G401 (cell line): ENCODE measurements at regions not wholly inside any gene's neighbourhood (a gene's known extent, or its start where the extent isn't known, plus 50 kb on each side); places are given as distances from the start of the nearest gene placed in this dataset.

Source experiments
- DNase-seq: peaks from one replicate; pipeline ENCODE4 v3.0.0-alpha.2; 2015; ENCODE audit warnings: low spot score
- in situ Hi-C: cut with HindIII; loops from 2 replicates; pipeline ENCODE4 v1.10.0; 2016; ENCODE audit warnings: low sequenced_read_pairs, mixed read lengths

DNA sequence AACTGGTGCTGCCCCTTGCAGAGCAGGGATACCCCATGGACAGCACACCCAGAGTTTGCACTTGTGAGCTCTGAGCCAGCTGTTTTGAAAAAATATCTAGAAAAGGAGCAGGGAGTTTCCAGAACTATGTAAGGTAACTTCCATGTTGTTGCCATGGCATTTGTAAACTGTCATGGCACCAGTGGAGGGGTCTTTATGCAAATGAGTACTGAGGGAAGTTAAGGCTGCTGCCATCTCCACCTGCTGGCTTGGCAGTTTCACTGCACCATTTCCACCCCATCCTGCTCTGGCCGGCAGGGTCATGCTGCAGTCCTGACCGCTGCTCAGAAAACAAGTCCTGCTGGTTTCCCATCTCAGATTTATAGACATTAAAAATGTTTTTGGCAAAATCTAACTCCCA lies 52.3 kb upstream of the SNTG2 start:
- no peak for DNase-seq
- in situ Hi-C loops, result no loop called here

DNA sequence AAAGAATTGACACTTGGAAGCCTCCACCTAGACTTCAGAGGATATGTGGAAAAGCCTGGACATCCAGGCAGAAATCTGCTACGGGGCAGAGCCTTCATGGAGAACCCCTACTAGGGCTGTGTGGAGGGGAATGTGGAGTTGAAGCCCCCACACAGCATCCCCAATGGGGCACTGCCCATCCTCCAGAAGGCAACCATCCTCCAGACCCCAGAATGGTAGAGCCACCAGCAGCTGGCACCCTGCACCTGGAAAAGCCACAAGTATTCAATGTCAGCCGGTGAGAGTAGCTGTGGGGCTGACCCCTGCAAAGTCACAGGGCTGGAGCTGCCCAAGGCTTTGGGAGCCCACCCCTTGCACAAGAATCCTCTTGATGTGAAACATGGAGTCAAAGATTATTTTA lies 53.6 kb upstream of the SNTG2 start:
- in situ Hi-C loops, result no loop called here

DNA sequence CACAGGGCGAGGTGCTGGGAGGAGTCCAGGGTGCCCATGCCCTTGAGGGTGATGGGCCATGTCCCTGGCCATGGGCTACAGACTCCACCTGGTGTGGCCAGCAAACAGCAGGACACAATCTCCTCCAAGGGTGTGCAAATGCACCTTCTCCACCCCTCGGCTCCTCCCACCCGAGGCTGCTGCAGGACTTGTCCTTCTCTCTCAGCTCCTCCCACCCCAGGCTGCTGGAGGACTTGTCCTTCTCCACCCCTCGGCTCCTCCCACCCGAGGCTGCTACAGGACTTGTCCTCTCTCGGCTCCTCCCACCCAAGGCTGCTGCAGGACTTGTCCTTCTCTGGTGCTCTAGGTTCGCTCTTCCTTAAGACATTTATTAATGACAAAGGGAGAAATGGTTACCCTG lies 57.3 kb upstream of the SNTG2 start:
- no peak for DNase-seq
- in situ Hi-C loops, result no loop called here

More for the DNA sequence above, 53.6 kb upstream of the SNTG2 start:
- DNase-seq, result no peak

DNA sequence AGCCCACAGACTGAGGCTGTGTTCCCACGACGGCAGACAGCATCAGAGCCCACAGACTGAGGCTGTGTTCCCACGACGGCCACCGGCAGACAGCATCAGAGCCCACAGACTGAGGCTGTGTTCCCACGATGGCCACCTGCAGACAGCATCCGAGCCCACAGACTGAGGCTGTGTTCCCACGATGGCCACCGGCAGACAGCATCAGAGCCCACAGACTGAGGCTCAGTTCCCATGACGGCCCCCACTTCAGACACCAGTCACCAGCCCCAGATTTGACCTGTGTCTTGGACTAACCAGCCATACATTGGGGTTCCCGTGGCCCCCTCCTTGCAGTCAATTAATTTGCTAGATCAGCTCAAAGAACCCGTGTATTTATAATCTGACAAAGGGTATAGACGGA lies 57.8 kb upstream of the SNTG2 start:
- in situ Hi-C loops, result no loop called here
- DNase-seq, result no peak

DNA sequence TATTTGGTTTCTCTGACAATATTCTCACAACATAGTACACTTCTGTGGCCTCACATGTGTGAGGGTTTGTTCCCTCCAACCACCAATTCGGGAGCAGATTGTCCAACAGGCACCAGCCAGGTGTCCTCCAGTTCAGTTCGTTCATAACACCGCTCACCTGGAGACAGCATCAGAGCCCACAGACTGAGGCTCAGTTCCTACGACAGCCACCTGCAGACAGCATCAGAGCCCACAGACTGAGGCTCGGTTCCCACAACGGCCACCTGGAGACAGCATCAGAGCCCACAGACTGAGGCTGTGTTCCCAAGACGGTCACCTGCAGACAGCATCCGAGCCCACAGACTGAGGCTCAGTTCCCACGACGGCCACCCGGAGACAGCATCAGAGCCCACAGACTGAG lies 58.2 kb upstream of the SNTG2 start:
- in situ Hi-C loops, result no loop called here
- no peak for DNase-seq

DNA sequence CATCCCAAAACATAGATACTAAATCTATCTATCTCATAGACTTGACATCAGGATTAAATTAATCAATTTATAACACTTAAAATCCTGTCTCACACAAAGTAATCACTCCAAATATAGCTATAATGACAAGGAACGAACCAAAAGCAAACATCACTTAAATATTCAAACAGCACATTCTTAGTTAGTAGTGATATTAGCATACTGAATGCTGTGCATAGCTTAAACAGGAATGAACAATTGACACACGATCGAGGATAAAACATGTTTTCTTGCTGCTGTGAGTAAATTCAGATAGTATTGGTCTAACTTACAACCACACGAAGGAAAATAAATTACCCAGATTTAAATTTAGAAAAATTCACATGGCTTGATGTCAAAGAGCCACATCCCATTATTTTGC lies 58.9 kb upstream of the SNTG2 start:
- in situ Hi-C loops, result no loop called here
- no peak for DNase-seq

DNA sequence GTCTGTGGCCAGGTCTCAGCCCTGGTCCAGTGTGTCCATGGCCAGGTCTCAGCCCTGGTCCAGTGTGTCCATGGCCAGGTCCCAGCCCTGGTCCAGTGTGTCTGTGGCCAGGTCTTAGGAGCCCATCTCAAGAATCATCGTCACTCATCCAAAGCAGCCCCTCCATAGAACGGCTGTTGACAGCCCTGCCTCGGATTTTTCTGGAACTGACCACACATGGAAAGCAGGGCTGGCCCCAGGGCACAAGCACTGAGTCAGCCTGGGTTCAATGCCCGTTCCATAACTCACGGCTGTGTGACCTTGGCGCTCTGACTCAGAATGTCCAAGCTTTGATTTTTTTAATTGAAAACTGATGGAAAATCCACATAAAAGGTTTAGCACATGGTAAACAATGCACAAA lies 59.9 kb upstream of the SNTG2 start:
- DNase-seq, result no peak
- in situ Hi-C loops, result no loop called here

DNA sequence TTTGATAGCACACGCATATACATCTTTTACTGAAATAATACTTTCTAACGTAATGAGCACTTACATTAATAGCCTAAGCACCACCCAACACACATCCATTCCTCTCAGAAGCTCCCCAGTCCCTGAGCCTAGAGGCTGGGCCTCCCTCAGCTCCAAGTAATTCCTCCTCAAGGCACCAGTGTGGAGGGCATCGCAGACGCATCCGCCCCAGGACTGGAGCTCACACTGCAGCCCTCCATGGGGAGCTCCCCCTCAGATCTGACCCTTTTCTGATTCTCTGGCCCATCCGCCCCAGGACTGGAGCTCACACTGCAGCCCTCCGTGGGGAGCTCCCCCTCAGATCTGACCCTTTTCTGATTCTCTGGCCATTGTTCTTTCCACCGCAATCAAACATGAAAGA lies 60.4 kb upstream of the SNTG2 start:
- in situ Hi-C loops, result no loop called here
- no peak for DNase-seq

DNA sequence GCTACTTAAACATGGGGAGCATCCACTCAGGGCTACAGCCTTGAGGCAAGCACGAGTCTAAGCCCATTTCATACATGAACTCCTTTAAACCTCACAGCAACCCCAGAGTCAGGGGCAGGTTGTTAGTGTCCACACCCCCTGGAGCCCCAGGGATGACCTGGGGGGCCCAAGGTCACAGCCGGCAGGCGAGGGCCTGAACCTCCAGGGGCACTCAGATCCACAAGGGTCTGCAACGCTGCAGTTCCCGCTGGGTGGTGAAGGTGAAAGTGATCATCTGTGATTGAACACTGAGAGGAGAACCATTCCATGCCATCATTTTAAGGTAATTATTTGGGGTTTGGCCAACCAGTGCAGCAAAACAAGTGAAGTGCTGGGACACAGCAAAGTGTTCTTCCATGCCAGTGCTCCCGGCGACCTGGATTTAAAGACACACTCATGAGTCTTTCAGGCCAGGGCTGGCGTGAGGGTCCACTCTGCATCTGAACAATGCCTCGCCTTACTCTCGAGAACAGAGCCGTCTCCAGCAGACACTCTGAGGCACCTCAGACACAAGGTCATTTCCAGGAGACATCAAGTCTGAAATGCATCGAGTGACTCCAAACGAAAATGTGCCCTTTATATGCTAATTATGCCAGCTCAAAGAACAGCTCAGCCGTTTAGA lies 61.6 kb upstream of the SNTG2 start:
- in situ Hi-C loops, result no loop called here

DNA sequence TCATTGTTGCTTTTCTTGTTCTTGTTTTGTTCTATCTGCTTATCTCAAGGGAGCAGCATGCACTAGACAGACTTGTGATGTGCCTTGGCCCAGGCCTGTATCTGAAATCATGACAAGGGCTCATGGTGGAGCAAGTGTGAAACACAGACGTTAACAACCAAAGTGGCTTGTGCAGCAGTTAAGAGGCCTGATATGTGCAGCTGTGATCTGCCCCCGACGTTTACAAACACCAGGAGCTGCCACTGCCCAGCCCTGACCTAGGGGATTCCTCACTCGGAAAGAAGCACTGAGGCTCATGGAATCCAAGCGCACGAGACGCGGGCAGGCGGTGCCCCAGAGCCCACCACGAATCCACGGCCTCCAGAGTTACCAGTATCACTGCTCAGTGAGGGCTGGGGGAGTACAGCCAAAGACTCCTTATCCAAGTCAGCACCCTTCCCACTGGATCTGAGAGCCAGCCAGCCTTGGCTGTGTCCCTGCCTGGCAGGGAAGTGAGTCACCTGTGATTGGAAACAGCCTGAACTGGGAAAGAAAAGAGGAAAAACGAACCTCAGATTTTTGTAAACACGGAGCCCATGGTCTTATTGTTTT lies 62.3 kb upstream of the SNTG2 start:
- in situ Hi-C loops, result no loop called here
- no peak for DNase-seq

More for the DNA sequence above, 61.6 kb upstream of the SNTG2 start:
- DNase-seq, result no peak

DNA sequence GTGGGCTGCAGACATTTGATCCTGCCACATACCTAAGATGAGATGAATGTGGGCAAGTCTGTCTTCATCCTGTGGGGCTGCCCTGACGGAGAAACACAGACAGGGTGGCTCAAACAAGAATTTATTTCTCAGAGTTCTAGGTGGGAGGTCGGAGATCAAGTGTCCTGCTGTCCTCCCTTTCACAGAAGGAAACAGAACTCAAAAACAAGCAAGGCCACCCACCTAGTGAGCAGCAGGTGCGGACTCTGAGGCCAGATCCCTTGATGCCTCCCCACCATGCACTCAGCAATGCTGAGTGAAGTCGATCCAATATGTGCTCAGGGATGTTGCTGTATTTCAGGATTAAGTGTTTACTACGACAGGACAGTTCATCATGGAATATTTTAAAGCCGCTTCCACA lies 63.0 kb upstream of the SNTG2 start:
- in situ Hi-C loops, result no loop called here
- no peak for DNase-seq

DNA sequence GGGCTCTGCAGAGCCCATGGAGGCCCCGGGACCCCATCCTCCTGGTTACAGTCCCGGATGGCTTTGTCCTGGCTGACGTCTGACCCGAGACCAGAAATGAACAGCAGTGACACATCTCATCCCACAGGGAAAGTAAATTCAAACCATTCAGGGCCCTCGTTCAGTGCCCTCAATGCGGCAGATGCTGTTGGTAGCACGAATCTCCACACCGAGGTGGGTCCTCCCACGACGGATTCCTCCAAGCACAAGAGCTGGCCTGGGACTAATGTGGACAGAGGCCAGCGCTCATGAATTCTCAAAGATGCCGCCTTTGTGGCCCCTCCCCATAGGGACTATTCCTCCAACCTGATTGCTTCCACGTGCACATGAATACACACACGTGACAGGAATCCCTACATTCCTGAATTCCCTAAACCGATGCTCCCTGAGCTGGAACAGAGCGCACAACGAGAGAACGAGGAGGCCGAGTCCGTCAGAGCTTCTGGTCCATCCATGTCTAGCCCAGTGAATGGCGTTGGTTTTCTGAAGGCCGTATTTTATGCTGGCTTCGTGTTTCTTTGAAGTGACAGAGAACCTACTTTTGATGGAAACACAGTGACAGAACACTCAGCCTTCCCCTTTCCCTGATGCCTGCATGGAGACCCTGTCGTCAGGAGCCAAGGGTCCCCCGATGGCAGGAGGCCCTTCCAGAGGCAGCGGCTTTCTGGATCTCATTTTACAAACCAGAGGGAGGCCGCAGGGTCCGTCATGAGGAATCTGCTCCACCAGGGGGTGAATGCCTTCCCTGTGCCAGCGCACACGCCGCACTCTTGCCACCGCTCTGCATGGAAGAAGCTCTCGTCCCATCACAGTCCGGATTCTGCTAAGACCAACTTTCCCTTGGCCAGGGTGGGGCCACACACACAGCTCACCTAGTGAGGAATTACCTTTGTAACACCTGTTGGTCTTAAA lies 64.3 kb upstream of the SNTG2 start:
- in situ Hi-C loops, result no loop called here
- no peak for DNase-seq

DNA sequence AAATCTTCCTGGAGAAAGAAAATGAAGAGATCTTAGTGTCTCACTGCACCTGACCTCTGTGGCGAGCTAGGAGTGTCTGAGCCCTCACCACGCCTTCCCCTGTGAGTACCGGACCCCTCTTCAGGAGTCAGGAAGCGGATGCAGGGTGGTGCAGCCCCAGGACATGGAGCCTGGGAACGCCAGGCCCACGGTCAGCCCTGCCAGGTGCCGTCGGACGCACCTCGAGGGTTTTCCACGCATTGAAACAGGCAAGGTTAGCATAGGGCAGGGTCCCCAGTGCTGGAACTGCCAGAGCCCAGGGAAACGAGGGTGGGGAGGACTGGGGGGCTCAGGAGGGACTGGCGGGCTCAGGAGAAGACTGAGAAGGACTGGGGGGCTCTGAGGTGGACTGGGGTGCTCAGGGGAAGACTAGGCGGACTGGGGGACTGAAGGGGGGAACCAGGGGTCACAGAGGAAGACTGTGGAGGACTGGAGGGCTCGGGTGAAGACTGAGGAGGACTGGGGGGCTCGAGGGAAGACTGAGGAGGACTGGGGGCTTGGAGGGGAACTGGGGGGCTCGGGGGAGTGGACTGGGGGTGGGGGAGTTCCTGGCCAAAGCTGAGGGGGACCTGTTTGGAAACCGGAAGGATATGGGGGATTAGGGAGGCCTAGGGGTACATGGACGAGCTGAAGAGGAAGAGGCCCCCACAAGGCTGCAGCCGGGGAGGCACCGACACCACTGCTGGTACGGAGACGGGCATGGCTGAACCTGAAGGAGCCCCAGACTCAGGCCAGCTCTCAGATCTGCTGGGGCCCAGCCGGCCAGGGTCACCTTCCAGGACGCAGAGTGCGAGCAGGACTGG lies 65.2 kb upstream of the SNTG2 start:
- DNase-seq, result no peak
- in situ Hi-C loops, result no loop called here

DNA sequence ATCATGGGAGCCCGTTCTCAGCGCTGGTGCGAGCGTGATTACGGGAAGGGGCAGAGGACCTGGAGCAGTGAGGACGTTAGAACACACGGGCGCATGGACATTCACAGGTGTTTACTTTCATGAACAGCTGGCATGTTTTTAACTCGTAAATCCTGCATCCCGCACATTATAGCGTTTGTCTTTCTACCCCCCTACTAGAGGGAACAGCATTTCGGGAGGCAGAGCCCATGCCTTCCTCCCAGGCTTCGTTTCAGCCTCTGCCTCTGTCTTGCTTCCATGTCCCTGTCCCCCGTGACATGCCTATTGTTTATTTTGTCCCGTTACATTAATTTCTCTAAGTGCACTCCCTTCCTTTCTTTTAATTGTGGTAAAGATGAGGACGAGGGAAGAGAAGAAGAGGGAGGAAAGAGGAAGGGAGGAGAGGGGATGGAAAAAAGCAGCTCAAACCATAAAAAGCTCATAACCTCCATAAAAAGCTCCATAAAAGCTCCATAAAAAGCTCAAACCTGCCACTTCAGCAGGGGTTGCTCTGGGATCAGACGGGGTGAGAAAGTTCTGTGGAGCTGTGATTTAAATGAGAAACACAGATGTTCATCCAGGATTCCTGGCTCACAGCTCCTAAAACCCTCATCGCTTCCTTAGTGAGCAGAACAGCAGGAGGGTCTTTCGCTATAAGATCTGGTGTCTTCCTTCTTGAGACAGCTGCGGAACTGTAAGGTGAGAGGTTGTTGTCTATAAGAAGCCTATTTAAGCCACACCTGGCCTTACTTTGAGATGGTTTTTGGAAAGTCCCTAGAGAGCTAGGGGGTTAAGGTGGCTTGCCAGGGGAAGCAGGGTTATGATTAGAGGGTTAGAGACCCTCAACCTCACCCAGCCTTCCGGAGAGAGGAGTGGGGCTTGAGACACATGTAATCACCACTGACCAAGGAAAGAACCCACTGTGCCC lies 66.6 kb upstream of the SNTG2 start:
- in situ Hi-C loops, result no loop called here
- no peak for DNase-seq

DNA sequence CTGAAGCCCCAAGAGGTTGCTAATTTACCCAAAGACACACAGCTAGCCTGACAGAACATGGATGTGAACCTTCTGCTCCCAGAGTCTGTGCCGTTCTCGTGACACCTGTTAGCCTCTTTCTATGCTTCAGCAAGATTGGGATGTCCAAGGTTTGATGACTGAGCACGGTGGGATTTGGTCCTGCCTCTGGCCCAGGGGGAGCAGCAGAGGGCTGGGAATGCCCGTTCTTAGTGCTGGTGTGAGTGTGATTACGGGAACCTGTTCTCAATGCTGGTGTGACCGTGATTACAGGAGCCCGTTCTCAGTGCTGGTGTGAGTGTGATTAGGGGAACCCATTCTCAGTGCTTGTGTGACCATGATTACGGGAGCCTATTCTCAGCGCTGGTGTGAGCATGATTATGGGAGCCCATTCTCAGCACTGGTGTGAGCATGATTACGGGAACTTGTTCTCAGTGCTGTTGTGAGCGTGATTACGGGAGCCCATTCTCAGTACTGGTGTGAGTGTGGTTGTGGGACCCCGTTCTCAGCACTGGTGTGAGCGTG lies 67.3 kb upstream of the SNTG2 start:
- DNase-seq, result no peak
- in situ Hi-C loops, result no loop called here

DNA sequence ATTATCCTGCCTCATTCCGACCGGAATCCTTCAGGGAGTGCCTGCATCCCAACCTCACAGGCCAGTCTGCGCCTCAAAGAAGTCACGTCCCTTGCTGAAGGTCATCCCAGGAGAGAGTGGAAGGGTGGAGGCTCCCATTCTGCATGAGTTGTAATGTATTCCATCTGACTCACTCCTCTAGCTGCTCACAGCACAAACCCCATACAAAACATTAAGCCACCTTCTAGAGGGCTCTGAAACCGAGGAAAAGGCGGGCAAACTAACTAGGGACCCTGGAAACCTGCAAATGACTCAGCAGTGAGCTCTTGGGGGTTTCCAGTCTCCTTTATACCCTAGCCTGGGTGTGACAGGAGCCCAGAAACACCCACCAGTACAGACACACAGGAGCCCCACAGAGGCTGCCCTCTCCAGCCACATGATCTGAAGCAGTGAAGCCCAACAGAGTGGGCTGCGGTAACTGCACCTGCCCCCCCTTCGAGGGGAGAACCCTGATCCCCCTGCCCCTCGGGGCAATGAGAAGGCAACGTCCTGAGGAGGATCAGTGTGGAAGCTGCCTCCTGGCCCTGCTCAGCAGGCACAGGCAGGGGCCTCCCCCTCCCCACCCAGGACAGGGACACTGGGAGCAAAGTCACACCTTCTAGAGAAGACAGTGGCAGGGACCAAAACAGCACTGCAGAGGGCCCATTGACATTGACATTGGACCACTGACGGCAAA lies 69.3 kb upstream of the SNTG2 start:
- in situ Hi-C loops, result no loop called here
- DNase-seq, result no peak

DNA sequence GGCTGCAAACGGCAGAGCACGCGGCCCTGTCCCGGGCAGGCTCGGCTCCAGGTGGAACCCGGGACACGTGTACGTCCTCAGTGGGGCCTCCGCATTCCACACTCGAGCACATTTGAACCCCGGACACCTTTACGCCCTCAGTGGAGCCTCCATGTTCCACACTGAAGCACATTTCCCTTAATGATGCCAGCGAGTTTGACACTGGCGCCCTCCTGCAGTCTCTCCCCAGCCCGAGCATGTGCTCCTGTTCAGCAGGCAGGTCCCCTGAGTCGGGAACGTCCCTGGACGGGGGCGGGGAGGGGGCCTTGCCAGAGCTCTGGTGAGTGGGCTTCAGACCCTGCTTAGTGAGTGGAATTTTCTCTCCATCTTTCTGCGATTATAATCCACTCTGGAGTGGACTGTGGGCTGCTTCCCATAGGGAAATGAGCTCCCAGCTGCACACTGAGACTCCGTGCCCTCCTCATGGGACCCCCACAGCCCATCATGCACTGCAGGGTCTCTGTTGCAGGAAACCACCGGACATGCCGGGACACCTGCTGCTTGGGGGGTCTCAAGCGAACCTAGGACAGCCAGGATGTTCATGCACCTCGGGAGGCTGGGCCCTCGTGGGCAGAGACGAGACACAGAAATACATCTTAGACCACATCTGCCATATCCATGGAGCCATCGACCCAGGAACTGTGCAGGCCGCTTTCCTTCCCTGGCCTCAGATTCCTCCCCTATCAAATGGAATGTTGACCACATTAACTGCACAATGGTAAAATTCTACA lies 70.3 kb upstream of the SNTG2 start:
- in situ Hi-C loops, result no loop called here
- DNase-seq, result no peak
